Ramos (cell line): ENCODE measurements at regions not wholly inside any gene's neighbourhood (a gene's known extent, or its start where the extent isn't known, plus 50 kb on each side); places are given as distances from the start of the nearest gene placed in this dataset.
"Not testable (repeated sequence)": the region's sequence is repeated elsewhere in the genome, so short reads cannot be mapped to it uniquely, and the experiment has no call there.

ENCODE experiments used
- in situ Hi-C: fragments of 300-500 bp; cut with MboI; formaldehyde crosslinking; loops from one replicate; pipeline ENCODE4 v1.14.3; 2022; ENCODE audit warnings: low sequenced_read_pairs; ENCODE audit not compliant: unreplicated experiment

- in situ Hi-C loops: no loop called here
These were observed 338.0 kb downstream of the SHQ1 start for GRCh38 chr3:72510247-72510646.

DNA sequence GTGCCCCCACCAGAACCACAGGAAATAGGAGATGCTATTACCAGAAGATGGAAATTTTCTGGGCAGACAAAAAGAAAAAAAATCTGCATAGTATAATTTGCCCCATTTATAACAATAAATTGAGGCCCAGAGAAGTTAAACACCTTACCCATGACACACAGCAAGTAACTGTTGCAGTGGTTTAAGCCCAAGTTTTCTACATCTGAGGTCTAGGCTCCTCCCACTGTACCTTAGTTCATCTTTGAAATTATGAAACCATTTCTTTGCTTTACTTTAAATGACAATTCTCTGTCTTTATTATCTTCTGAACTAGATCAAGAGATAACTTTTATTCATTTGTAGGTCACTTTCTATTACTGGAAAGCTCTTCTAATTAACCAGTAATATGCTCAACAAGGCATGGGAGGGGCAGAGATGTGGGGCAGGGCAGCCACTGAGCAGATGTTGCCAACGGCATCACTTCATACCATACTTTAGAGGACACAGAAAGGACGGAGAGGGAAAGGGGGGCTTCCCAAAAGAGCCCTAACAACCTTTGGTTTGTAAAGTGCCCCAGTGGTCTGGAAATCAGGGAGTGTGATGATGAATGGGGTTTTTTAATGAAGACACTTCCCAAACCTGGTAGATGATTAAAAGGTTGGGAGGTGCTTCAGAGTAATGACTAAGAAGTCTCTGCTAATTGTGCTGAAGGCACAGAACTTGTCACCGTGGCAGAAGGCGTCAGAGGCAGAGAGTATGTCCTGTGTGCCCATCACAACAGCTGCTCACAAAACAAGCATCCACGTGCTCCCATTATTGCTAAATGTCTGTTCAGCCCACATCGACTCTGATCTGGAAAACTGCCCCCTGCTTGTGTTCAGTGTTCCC is 342.5 kb downstream of the SHQ1 start:
- in situ Hi-C loops: no loop called here

DNA sequence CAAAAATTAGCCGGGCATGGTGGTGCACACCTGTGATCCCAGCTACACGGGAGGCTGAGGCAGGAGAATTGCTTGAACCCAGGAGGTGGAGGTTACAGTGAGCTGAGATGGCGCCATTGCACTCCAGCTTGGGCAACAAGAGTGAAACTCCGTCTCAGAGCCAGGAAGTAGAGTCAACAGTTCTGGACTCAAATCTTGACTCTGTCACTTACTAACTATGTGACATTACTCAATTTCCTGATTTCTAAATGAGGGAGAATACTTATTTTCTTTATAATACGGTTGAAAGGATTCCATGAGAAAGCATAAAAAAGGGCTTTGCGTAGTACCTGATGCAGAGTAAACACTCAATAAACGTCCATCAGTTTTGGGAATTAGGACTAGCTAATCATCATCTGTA is 350.7 kb downstream of the SHQ1 start:
- in situ Hi-C loops: not testable (repeated sequence)

GRCh38 chr3:72496051-72496670 is 352.1 kb downstream of the SHQ1 start:
- in situ Hi-C loops: no loop called here

DNA sequence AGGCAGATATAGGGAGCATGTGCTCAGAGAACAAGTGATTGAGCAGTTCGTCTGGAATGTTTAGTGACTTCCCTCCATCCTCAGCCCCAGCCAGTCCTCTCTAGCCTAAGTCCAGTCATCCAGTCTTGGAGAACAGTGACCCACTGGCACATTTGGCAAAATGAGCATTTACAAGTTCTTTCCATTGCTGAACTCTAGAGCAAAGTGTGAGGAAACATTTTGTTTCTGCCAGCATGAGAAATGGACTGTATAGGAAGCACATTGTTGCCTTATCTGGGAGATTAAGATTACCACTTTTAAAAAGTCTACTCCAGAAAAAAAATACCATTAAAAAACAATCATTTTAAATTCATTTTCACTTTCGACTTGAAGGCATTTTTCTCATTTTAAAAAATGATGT is 353.6 kb downstream of the SHQ1 start:
- in situ Hi-C loops: no loop called here

- in situ Hi-C loops: no loop called here
These were observed 354.1 kb downstream of the SHQ1 start for GRCh38 chr3:72494130-72494529.

GRCh38 chr3:72492240-72492639 is 356.0 kb downstream of the SHQ1 start:
- in situ Hi-C loops: no loop called here

GRCh38 chr3:72490688-72491435 is 357.4 kb downstream of the SHQ1 start:
- in situ Hi-C loops: no loop called here

DNA sequence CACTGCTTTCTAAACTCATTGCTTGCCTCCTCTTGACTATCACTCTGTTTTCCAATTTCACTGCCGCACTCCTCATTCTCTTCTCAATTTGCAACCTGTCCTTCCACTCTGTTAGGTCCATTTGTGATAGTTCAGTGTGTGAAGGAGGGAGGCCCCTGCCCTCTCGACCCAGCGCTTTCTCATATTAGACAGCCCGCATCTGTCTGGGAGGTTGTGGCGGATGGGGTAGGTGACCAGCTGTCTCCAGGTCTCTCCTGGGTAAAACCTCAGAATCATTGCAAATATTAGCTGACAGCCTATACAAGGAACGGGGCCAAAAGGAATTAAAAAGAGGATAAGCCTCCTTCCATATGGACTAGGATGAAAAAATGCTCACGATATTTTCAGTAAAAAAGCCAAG is 358.3 kb downstream of the SHQ1 start:
- in situ Hi-C loops: no loop called here

GRCh38 chr3:72488738-72489035 is 359.6 kb downstream of the SHQ1 start:
- in situ Hi-C loops: no loop called here

- in situ Hi-C loops: no loop called here
These were observed 360.1 kb downstream of the SHQ1 start for GRCh38 chr3:72487946-72488737.

GRCh38 chr3:72487078-72487765 is 361.0 kb downstream of the SHQ1 start:
- in situ Hi-C loops: no loop called here

- in situ Hi-C loops: no loop called here
These were observed 362.6 kb downstream of the SHQ1 start for GRCh38 chr3:72485641-72486040.

DNA sequence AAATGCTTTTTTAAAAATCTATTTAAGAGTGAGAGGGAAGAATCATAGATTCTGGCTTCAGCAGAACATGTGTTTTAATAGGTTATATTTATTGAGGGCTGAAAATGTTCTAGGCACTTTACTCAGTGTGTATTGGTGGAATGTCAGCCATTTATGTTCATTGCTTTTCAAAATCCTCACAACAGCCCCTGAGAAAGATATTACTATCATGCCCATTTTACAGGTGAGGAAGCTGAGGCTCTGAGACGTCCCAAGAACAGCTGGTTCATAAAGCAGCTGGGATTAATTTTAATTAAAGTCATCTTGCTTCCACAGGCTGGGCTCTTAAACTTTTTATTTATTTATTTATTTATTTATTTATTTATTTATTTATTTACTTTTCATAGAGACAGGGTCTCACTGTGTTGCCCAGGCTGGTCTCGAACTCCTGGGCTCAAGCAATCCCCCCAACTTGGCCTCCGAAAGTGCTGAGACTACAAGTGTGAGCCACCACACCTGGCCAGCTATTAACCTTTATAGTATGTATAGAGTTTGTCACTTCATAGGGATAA is 364.6 kb downstream of the SHQ1 start:
- in situ Hi-C loops: no loop called here

DNA sequence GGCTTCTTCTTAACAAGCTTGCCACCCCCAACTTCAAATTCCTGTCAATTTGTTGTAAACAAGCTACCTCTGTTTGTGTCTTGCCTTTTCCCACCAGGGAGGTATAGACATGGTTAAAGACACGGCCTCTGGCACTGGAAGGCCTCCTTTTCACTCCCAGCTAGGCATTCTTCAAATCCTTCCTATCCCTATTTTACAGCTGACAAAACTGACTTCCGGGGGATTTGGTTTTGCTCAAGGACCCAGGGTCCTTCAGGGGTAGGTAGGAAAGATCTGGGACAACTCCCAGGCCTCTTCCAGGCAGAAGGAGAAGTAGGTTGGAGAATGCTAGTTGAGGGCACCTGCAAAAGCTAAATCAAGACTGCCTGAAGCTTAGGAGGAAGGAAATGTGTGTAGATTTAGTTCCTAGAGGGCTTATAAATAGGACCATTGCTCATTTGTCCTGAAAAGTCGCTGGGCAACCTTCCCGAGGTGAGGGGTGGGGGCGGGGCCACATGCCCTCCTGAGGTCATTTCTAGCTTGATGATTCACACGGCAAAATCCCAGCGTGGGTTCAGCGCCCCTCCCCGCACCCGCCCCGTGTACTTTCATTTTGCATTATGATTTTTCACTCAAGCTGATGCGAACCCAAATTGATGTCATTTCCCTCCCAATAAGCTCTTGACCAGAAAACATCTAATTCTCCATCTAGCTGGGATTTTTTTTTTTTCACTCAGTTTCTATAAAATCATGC is 365.5 kb downstream of the SHQ1 start:
- in situ Hi-C loops: no loop called here

GRCh38 chr3:72481542-72481941 is 366.7 kb downstream of the SHQ1 start:
- in situ Hi-C loops: no loop called here

- in situ Hi-C loops: no loop called here
These were observed 367.9 kb downstream of the SHQ1 start for GRCh38 chr3:72480366-72480765.

DNA sequence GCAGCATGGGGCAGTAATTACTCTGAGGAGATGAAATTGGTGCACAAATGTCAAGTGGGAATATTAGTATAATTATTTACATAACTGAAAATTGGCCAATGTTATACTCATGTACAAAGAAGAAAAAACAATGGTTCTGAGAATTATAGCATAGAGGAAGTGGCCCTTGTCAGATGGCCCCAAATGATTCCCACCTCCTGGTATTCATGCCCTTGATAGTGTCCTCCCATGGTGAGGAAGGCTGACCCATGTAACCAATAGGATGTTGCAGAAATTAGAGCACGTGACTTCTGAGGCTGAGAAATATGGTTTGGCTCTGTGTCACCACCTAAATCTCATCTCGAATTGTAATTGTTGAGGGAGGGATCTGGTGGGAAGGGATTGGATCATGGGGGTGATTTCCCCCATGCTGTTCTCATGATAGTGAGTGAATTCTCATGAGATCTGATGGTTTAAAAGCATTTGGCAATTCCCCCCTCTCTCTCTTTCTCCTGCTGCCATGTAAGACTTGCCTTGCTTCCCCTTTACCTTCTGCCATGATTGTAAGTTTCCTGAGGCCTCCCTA is 368.5 kb downstream of the SHQ1 start:
- in situ Hi-C loops: no loop called here

GRCh38 chr3:72476139-72476483 is 372.1 kb downstream of the SHQ1 start:
- in situ Hi-C loops: no loop called here
